ENCODE measurements at regions not wholly inside any gene's neighbourhood (a gene's known extent, or its start where the extent isn't known, plus 50 kb on each side); places are given as distances from the start of the nearest gene placed in this dataset.
"Not testable (repeated sequence)": the region's sequence is repeated elsewhere in the genome, so short reads cannot be mapped to it uniquely, and the experiment has no call there.

GRCh38 chr1:149352205-149352604 is 122.6 kb upstream of the NBPF19 start:
- H3K4me3 ChIP-seq, H3K27ac ChIP-seq: not testable (repeated sequence)

- not testable (repeated sequence) for H3K27ac ChIP-seq, H3K4me3 ChIP-seq
Measured at GRCh38 chr1:149354579-149354978, 120.3 kb upstream of the NBPF19 start.

DNA sequence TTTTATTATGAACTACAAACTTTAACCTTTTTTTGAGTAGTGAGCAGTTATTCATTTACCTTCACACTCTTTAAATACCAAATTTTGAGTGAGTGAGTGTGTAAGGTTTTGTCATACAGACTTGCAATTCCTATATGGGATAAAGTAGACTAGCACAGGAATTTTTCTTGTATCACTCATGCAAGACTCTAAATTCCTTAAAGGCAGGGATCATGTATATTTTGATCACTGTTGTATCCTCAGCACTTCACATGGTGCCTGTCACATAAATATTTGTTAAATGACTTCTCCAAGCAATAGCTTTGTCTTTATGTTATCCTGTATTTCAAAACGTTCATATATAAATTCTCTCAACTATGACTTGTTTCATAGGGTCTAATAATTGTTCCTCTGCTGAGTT is 119.1 kb upstream of the NBPF19 start:
- not testable (repeated sequence) for H3K27ac ChIP-seq, H3K4me3 ChIP-seq

- not testable (repeated sequence) for H3K4me3 ChIP-seq, H3K27ac ChIP-seq
Measured at GRCh38 chr1:149356152-149356551, 118.7 kb upstream of the NBPF19 start.

GRCh38 chr1:149360351-149360750 is 114.5 kb upstream of the NBPF19 start:
- not testable (repeated sequence) for H3K4me3 ChIP-seq, H3K27ac ChIP-seq

- not testable (repeated sequence) for H3K4me3 ChIP-seq, H3K27ac ChIP-seq
Measured at GRCh38 chr1:149361310-149361709, 113.5 kb upstream of the NBPF19 start.

DNA sequence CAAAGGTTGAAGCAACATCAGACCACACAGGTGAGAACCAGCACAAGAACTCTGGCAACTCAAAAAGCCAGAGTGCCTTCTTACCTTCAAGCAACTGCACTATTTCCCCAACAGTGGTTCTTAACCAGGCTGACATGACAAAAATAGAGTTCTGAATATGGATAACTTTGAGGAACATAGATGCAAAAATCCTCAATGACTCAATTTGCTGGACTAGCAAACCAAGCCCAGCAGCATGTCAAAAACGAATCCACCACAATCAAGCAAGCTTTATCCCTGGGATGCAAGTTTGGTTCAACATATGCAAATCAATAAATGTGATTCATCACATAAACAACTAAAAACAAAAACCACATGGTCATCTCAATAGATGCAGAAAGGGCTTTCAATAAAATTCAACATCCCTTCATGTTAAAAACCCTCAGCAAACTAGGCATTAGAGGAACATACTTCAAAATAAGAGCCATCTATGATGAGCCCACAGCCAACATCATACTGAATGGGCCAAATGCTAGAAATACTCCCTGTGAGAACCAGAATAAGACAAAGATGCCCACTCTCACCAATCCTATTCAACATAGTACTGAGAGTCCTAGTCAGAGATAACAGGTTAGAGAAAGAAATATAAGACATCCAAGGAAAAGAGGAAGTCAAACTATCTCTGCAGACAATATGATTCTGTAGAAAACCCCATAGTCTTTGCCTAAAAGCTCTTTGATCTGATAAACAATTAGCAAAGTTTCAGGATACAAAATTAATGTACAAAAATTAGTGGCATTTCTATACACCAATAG is 110.5 kb upstream of the NBPF19 start:
- not testable (repeated sequence) for H3K27ac ChIP-seq, H3K4me3 ChIP-seq

DNA sequence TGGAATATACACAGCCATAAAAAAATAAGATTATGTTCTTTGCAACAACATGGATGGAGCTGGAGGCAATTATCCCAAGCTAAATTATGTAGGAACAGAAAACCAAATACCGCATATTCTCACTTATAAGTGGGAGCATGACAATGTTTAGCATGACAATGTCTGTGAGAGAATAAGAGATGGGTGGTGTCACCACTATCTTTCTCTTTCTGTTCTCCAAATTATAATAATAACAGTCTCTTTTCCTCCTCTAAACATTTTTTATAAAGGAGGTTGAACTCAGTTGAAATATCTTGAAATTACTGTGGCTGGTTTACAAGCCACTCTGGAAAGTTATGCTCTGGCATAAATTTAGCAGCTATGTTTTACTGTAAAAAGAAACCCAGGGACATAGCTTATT is 108.4 kb upstream of the NBPF19 start:
- H3K4me3 ChIP-seq: not testable (repeated sequence)

GRCh38 chr1:149367472-149368044 is 107.3 kb upstream of the NBPF19 start:
- H3K4me3 ChIP-seq, H3K27ac ChIP-seq: not testable (repeated sequence)

More for the DNA sequence above, 108.4 kb upstream of the NBPF19 start:
- H3K27ac ChIP-seq: not testable (repeated sequence)

DNA sequence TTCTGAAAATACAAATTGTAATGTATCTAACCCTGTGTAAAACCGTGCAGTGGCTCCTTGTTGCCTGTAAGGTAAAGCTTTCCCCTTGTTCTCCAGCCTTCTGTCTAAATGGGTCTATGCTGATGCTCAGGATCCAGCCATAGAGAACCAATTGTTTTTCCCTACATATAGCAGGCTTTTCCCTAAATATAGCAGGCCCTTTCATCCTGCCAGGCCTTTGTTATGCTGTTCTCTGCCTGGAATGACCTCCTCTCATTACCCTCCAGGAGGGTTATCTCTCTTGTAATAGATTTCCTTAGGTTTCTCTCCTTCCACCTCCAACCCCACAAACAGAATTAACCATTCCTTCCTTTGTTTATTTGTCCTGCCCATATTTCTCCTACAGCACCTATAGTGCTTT is 106.5 kb upstream of the NBPF19 start:
- not testable (repeated sequence) for H3K4me3 ChIP-seq, H3K27ac ChIP-seq

- not testable (repeated sequence) for H3K4me3 ChIP-seq, H3K27ac ChIP-seq
Measured at GRCh38 chr1:149369081-149369480, 105.8 kb upstream of the NBPF19 start.

DNA sequence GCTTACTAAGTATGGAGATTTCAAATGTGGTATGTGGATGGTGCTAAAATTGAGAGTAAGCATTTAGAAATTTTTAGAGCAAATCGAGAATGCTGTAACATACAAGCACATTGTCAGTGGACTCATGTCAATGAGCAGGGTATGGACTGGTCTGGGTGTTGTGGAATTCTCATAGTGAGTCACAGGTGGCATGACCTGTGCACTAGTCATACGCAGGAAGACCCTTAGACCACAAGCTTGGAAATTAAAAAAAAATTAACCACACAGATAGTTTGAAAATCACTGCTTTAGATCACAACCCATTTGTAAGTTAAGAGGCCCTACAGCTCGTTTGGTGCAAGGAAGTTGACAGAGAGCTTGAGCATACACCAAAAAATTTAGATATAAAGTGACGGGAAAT is 102.9 kb upstream of the NBPF19 start:
- not testable (repeated sequence) for H3K27ac ChIP-seq, H3K4me3 ChIP-seq

GRCh38 chr1:149378462-149378861 is 96.4 kb upstream of the NBPF19 start:
- not testable (repeated sequence) for H3K4me3 ChIP-seq, H3K27ac ChIP-seq

GRCh38 chr1:149390173-149390926 is 84.5 kb upstream of the NBPF19 start:
- Histone ChIP-seq H3K27ac (peak overlapping the region in 15 of 21 experiments; percentile 67 to 85 (median 79)), H3K4me3 (peak overlapping the region; percentile 21 to 53 (median 43))

DNA sequence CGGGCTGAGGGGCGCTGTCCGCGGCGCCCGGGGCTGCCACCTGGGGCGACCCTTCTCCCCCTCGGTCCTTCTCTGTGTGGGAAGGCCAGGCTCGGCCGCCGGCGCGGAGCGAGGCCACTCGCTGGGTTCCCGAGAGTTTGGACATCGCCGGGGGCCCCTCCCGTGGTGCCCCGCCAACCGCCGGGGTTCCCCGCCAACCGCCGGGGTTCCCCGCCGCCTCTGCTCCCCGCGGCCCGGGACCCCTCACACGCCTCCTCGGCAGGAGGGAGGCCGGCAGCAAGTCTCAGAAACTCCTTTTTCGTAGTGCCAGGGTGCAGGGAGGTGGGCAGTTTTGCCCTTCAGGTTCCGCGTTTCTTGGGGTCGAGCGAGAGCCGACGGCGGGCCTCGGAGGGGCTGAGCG is 83.9 kb upstream of the NBPF19 start:
- Histone ChIP-seq H3K27ac (peak overlapping the region in 14 of 21 experiments; percentile 67 to 85 (median 79)), H3K4me3 (peak overlapping the region in 6 of 7 experiments; percentile 28 to 53 (median 44))

DNA sequence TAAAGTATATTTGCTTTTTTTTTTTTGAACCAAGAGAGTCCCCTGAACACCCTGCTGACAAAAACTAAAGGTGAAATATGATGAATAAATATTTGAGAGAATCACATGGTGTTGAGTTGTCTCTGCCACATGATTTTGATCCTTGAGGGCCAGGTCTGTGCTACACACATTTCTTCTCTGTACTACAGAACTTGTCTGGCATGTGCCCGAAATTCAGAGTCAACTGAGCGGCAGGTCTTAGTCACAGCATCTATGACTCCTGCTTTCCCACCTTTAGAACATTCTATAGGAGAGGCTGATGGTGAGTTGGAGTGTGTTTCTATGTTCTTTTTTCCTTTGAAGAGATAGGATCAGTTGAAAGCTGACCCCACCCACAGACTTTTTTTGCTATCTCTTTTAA is 79.0 kb upstream of the NBPF19 start:
- H3K4me3 ChIP-seq, H3K27ac ChIP-seq: not testable (repeated sequence)

DNA sequence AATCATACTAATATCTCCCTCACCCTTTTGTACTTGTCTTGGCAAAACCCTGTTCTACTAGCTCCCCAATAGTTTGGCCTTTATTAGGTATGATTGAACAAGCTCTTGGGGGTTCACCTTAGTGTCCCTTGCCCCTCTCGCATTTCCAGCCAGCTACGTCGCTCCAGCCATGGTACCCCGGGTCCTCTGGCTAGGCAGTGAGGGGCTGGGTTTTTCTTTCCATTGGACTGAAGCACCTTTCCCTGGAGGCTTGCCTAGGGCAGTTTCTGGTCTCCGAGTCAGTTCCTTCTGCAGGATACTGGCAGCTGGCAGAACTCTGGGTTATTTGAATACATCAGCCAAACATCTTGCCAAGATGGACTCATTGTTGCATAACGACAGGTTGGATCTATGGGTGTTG is 76.3 kb upstream of the NBPF19 start:
- H3K27ac ChIP-seq: peak overlapping the region in 7 of 21 experiments; percentile 25 to 66 (median 42)
- H3K4me3 ChIP-seq: not testable (repeated sequence)

DNA sequence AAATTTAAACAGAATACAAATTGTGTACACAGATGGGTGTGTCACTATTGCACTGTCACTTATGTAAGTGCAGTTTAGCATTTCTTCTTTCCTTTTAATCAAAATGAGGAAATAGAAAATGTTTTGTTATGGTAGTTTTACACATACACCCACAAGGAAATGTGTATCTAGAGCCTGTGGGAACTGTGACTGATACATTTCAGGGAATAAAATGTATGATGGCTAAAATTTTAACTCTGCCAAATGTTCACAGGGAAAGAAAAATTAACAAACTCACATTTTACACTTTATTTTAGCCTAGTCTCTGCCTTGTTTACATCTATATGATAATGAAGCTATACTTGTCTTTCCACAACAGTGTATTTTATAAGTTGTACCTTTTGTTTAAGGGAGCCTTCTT is 66.4 kb upstream of the NBPF19 start:
- not testable (repeated sequence) for H3K27ac ChIP-seq

GRCh38 chr1:149415373-149415772 is 59.5 kb upstream of the NBPF19 start:
- H3K4me3 ChIP-seq, H3K27ac ChIP-seq: not testable (repeated sequence)

More for the DNA sequence above, 66.4 kb upstream of the NBPF19 start:
- not testable (repeated sequence) for H3K4me3 ChIP-seq

- H3K4me3 ChIP-seq: not testable (repeated sequence)
- H3K27ac ChIP-seq: peak overlapping the region in 1 of 21 experiments; percentile 31
Measured at GRCh38 chr1:149418782-149419181, 56.1 kb upstream of the NBPF19 start.

GRCh38 chr1:149423122-149423521 is 51.7 kb upstream of the NBPF19 start:
- not testable (repeated sequence) for H3K4me3 ChIP-seq, H3K27ac ChIP-seq
